Natural killer cell (primary cell): ENCODE measurements at regions not wholly inside any gene's neighbourhood (a gene's known extent, or its start where the extent isn't known, plus 50 kb on each side); places are given as distances from the start of the nearest gene placed in this dataset.

Experiments
- ATAC-seq, 3 donors: fragments of 150-1000 bp in 2 of 3; fragments of 200-7000 bp in 1 of 3; cut with Tn5 transposase; 1 replicate in 1 of 3; 2 replicates in 2 of 3; pipeline ENCODE4 v1.10.0; 2021; ENCODE audit warnings: mild to moderate bottlenecking in 2 of 3, moderate library complexity in 2 of 3
- DNase-seq, 2 donors: peaks; one replicate each; pipeline versions ENCODE4 v3.0.0 to v3.0.0-alpha.2; 2013 to 2021; ENCODE audit warnings: mixed read lengths in 1 of 2
- H3K27ac ChIP-seq: one replicate; pipeline ENCODE4 v1.5.1; 2013; ENCODE audit warnings: mild to moderate bottlenecking, low read length
- H3K27me3 ChIP-seq: one replicate; pipeline ENCODE4 v1.6.1; 2013; ENCODE audit warnings: low read length; ENCODE audit not compliant: control insufficient read depth, insufficient read depth
- H3K36me3 ChIP-seq: one replicate; pipeline ENCODE4 v1.6.1; 2013; ENCODE audit warnings: low read length; ENCODE audit not compliant: control insufficient read depth, insufficient read depth
- H3K4me1 ChIP-seq: one replicate; pipeline ENCODE4 v1.6.1; 2013; ENCODE audit warnings: low read length; ENCODE audit not compliant: control insufficient read depth, insufficient read depth
- H3K4me3 ChIP-seq: one replicate; pipeline ENCODE4 v1.5.1; 2013; ENCODE audit warnings: low read length
- H3K9me3 ChIP-seq: one replicate; pipeline ENCODE4 v1.6.1; 2013; ENCODE audit warnings: low read length; ENCODE audit not compliant: control insufficient read depth, insufficient read depth
- H3K27ac Mint-ChIP-seq, 2 donors: one replicate each; pipeline ENCODE4 v1.8.0; 2022; ENCODE audit warnings: mild to moderate bottlenecking in 2 of 2, mixed read lengths in 2 of 2, moderate library complexity in 1 of 2
- H3K27me3 Mint-ChIP-seq, 2 donors: one replicate each; pipeline ENCODE4 v1.8.0; 2022; ENCODE audit warnings: low read depth in 2 of 2, mixed read lengths in 2 of 2
- H3K36me3 Mint-ChIP-seq: one replicate; pipeline ENCODE4 v1.8.0; 2022; ENCODE audit warnings: mixed read lengths
- H3K4me1 Mint-ChIP-seq, 2 donors: one replicate each; pipeline ENCODE4 v1.8.0; 2022; ENCODE audit warnings: mixed read lengths in 2 of 2
- H3K4me3 Mint-ChIP-seq: one replicate; pipeline ENCODE4 v1.8.0; 2022; ENCODE audit warnings: mild to moderate bottlenecking, moderate library complexity, mixed read lengths
- H3K9me3 Mint-ChIP-seq, 2 donors: one replicate each; pipeline ENCODE4 v1.8.0; 2022; ENCODE audit warnings: mixed read lengths in 2 of 2
- WGBS: methylation state at CpG from one replicate; pipeline ENCODE4 v1.1.7; 2013; ENCODE audit warnings: missing lambda C conversion rate; ENCODE audit not compliant: insufficient coverage; 5-methylcytosine and 5-hydroxymethylcytosine counted together
- intact Hi-C: fragments of 100-400 bp; cut with micrococcal nuclease; formaldehyde crosslinking; loops from one replicate; pipeline ENCODE4 v1.14.2; 2022
- TF ChIP-seq, protein P1 (sequence below): fragments of 200-600 bp; IDR thresholded peaks from one replicate; pipeline ENCODE4 v1.8.0; 2022; ENCODE audit warnings: antibody characterized with exemption

DNA sequence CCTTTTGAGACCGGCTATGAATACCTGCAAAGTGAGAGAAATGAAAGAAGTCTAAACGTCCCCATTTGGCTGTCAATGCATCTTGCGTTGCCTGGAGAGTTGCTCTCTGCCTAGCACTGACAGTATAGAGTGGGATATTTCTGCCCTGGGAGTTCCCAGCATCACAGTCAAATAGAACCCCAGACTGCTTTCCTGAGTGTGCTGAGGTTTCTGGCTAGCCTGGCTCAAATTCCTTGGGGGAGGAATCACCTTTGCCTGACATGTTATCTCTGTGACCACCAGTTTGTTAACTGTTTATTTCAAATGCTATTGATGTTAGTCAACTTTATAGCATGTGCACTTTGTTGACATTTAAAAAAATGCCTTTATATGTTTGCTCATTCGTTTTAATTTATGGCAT, 212.0 kb upstream of the FAM78B start:
- ATAC-seq (no peak), DNase-seq (no peak)
- Histone ChIP-seq H3K9me3 (no peaks in the 10 kb centered on the region), H3K27me3 (peaks cover 2% of the 10 kb centered on the region), H3K27ac (no peak overlapping the region), H3K36me3 (no peaks in the 10 kb centered on the region), H3K4me1 (no peaks in the 10 kb centered on the region), H3K4me3 (no peak overlapping the region)
- peaks cover 5 to 7% of the 10 kb centered on the region in 2 donors for H3K27me3 Mint-ChIP-seq
- no peaks in the 10 kb centered on the region for H3K9me3 Mint-ChIP-seq
- no peak overlapping the region for H3K4me3 Mint-ChIP-seq
- H3K27ac Mint-ChIP-seq, result no peak overlapping the region
- H3K36me3 Mint-ChIP-seq, result no peaks in the 10 kb centered on the region
- H3K4me1 Mint-ChIP-seq, result no peaks in the 10 kb centered on the region
- 60% methylated on average over 4 of the region's 4 CpGs for WGBS
- TF ChIP-seq, protein P1, sequence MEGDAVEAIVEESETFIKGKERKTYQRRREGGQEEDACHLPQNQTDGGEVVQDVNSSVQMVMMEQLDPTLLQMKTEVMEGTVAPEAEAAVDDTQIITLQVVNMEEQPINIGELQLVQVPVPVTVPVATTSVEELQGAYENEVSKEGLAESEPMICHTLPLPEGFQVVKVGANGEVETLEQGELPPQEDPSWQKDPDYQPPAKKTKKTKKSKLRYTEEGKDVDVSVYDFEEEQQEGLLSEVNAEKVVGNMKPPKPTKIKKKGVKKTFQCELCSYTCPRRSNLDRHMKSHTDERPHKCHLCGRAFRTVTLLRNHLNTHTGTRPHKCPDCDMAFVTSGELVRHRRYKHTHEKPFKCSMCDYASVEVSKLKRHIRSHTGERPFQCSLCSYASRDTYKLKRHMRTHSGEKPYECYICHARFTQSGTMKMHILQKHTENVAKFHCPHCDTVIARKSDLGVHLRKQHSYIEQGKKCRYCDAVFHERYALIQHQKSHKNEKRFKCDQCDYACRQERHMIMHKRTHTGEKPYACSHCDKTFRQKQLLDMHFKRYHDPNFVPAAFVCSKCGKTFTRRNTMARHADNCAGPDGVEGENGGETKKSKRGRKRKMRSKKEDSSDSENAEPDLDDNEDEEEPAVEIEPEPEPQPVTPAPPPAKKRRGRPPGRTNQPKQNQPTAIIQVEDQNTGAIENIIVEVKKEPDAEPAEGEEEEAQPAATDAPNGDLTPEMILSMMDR, result no peak
- intact Hi-C loops, result no loop called here

DNA sequence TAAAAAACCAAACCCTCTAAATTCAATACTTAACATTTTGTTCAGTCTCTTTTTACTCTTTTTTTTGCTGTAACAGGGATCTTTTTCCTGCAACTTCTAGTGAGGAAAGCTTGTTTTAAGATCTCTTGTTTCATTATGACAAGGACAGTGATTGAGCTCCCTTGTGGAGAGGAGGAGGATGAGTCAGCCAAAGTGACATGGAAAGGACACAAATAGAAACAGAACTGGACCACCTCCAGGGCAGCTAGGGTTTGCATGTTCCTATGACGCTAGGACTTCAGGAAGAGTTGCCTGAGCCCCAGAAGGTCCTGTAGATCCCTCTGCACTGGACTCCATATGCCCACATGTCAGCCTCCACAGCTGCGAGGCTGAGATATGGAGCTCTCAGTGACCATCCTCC, 212.6 kb upstream of the FAM78B start:
- H3K4me1 Mint-ChIP-seq, result no peaks in the 10 kb centered on the region
- intact Hi-C loops, result no loop called here
- H3K9me3 Mint-ChIP-seq, result no peaks in the 10 kb centered on the region
- H3K36me3 Mint-ChIP-seq, result no peaks in the 10 kb centered on the region
- TF ChIP-seq, protein P1, result no peak
- peaks cover 5 to 7% of the 10 kb centered on the region in 2 donors for H3K27me3 Mint-ChIP-seq
- Histone ChIP-seq H3K27ac (no peak overlapping the region), H3K27me3 (peaks cover 2% of the 10 kb centered on the region), H3K4me1 (no peaks in the 10 kb centered on the region), H3K4me3 (no peak overlapping the region), H3K36me3 (no peaks in the 10 kb centered on the region), H3K9me3 (no peaks in the 10 kb centered on the region)
- DNase-seq (no peak), ATAC-seq (no peak)
- H3K4me3 Mint-ChIP-seq, result no peak overlapping the region
- H3K27ac Mint-ChIP-seq, result no peak overlapping the region
- WGBS, result 87% methylated on average over 2 of the region's 2 CpGs

GRCh38 chr1:166383137-166383536, 216.3 kb upstream of the FAM78B start:
- no peak overlapping the region for H3K4me3 ChIP-seq
- H3K4me3 Mint-ChIP-seq, result no peak overlapping the region
- H3K36me3 Mint-ChIP-seq, result no peaks in the 10 kb centered on the region
- H3K9me3 Mint-ChIP-seq, result no peaks in the 10 kb centered on the region
- H3K4me1 Mint-ChIP-seq, result no peaks in the 10 kb centered on the region
- WGBS, result 63% methylated on average over 2 of the region's 2 CpGs
- DNase-seq, result no peak
- H3K9me3 ChIP-seq, result no peaks in the 10 kb centered on the region
- H3K27me3 ChIP-seq, result no peaks in the 10 kb centered on the region
- intact Hi-C loops, result no loop called here
- no peak overlapping the region for H3K27ac Mint-ChIP-seq
- H3K4me1 ChIP-seq, result no peaks in the 10 kb centered on the region
- H3K27me3 Mint-ChIP-seq, result no peaks in the 10 kb centered on the region
- H3K27ac ChIP-seq, result no peak overlapping the region
- ATAC-seq, result no peak
- H3K36me3 ChIP-seq, result no peaks in the 10 kb centered on the region
- TF ChIP-seq, protein P1, result no peak

DNA sequence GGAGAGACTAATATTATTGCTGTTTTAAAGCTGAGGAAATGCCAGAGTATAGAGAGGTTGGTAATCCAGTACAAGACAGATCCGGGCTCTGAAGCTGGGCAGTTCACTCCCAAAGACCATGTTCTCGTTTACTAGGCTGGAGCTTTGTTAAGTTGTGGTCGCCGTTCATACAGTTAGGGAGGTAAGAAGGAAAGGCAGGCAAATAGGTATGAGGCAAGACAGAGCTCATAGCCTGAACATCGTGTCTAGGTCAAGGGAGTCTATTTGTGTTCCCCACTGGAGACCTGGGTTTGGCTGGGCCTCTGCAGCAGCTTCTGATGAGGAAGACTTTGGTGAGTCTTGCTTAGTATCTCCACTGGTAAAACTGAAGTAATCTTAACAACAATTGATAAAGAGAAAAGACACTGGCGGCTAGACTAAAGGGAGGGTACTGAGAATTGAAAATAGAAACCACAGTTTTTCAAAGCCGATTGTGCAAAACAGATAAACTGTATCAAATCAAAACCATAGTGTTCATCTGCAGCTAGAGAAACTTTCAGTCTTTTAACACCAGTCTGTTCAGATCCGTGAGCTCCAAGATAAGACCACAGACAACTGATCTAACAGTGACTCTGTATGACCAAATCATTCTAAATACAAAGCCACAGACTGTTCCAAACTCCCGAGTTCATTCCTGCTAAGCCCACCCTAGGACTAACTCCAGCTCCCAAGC, 217.0 kb upstream of the FAM78B start:
- Histone ChIP-seq H3K4me1 (no peaks in the 10 kb centered on the region), H3K27me3 (no peaks in the 10 kb centered on the region), H3K4me3 (no peak overlapping the region), H3K9me3 (no peaks in the 10 kb centered on the region), H3K27ac (no peak overlapping the region), H3K36me3 (no peaks in the 10 kb centered on the region)
- Mint-ChIP-seq H3K27ac (no peak overlapping the region), H3K4me3 (no peak overlapping the region), H3K36me3 (no peaks in the 10 kb centered on the region), H3K27me3 (no peaks in the 10 kb centered on the region), H3K9me3 (no peaks in the 10 kb centered on the region), H3K4me1 (no peaks in the 10 kb centered on the region)
- TF ChIP-seq, protein P1, result no peak
- DNase-seq (no peak), ATAC-seq (no peak)
- WGBS, result 68% methylated on average over 9 of the region's 9 CpGs
- intact Hi-C loops, result no loop called here
